Peyer's patch (tissue), 4 donors: ENCODE measurements at regions not wholly inside any gene's neighbourhood (a gene's known extent, or its start where the extent isn't known, plus 50 kb on each side); places are given as distances from the start of the nearest gene placed in this dataset.

Source experiments
- POLR2A ChIP-seq, 2 donors: fragments of 450-650 bp; IDR thresholded peaks; one replicate each; pipeline ENCODE4 v1.5.1; 2017; ENCODE audit warnings: antibody characterized with exemption in 2 of 2, mild to moderate bottlenecking in 2 of 2, moderate library complexity in 2 of 2
- TF ChIP-seq, protein P1 (sequence below), 6 experiments: fragments of 450-650 bp in 4 of 6; fragments of 200-600 bp in 2 of 6; sonication (generic) in 1 of 6; IDR thresholded peaks; one replicate each; pipeline ENCODE4 v1.5.1; 2017 to 2019; ENCODE audit warnings: antibody characterized with exemption in 6 of 6, mild to moderate bottlenecking in 3 of 6, moderate library complexity in 1 of 6

DNA sequence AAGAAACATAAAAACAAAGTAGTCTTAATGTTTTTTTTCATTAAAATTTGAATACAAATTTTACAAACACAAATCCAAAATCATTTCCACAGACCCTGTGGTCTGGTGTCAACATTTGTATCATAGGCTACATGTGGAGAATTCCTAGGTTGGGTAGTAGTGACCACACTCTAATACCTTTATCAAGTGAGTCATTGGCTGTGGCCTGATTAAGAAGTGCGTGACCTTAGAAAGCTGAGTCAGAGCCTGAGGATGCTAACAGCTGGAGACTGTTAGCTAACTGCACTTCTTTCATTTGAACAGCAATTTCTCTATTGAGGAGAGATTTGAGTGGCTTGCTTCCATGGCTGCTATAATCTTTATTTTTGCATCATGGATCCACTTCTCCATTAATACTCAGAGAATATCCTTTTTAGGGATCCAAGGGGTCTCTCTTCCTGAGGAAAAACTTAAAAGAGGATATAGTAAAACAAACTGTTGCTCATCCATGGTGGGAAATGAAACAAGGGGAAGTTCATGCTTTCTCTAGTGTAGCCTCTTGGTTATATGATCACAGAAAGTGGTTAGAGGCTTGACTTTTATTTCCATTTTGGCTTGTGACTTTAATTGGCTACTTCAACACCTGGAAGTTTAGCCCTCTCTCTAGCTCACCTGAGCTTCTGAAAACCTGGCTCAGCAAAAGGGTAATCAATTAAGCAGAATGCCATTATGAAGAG, 335.8 kb downstream of the PABPC4L start:
- TF ChIP-seq, protein P1, sequence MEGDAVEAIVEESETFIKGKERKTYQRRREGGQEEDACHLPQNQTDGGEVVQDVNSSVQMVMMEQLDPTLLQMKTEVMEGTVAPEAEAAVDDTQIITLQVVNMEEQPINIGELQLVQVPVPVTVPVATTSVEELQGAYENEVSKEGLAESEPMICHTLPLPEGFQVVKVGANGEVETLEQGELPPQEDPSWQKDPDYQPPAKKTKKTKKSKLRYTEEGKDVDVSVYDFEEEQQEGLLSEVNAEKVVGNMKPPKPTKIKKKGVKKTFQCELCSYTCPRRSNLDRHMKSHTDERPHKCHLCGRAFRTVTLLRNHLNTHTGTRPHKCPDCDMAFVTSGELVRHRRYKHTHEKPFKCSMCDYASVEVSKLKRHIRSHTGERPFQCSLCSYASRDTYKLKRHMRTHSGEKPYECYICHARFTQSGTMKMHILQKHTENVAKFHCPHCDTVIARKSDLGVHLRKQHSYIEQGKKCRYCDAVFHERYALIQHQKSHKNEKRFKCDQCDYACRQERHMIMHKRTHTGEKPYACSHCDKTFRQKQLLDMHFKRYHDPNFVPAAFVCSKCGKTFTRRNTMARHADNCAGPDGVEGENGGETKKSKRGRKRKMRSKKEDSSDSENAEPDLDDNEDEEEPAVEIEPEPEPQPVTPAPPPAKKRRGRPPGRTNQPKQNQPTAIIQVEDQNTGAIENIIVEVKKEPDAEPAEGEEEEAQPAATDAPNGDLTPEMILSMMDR (IDR thresholded peaks at IDR 0.05), result no peak
- TF ChIP-seq POLR2A (IDR thresholded peaks at IDR 0.05), result no peak
